GM12891 (cell line): ENCODE measurements at regions not wholly inside any gene's neighbourhood (a gene's known extent, or its start where the extent isn't known, plus 50 kb on each side); places are given as distances from the start of the nearest gene placed in this dataset.

Experiments used
- PAX5 ChIP-seq: IDR thresholded peaks from 2 replicates; pipeline ENCODE4 v1.6.1; 2011; ENCODE audit warnings: low read length, moderate library complexity, mild to moderate bottlenecking; ENCODE audit not compliant: insufficient read depth, severe bottlenecking
- POLR2A ChIP-seq: IDR thresholded peaks from 2 replicates; pipeline ENCODE4 v1.6.1; 2011; ENCODE audit warnings: low read depth, low read length, control low read depth
- POLR2AphosphoS5 ChIP-seq: IDR thresholded peaks from 2 replicates; pipeline ENCODE4 v1.6.1; 2011; ENCODE audit warnings: low read depth, low read length, control low read depth
- POU2F2 ChIP-seq: IDR thresholded peaks from 2 replicates; pipeline ENCODE4 v1.6.1; 2011; ENCODE audit warnings: low read depth, mild to moderate bottlenecking, control low read depth, low read length, moderate library complexity
- SPI1 ChIP-seq: IDR thresholded peaks from 2 replicates; pipeline ENCODE4 v1.6.1; 2011; ENCODE audit warnings: low read depth, low read length, control low read depth
- TAF1 ChIP-seq: IDR thresholded peaks from 2 replicates; pipeline ENCODE4 v1.6.1; 2011; ENCODE audit warnings: low read depth, low read length, control low read depth

- TF ChIP-seq SPI1 = no peak
- no peak for TF ChIP-seq POLR2A
- TF ChIP-seq POLR2AphosphoS5 = no peak
- TF ChIP-seq TAF1 = no peak
- no peak for TF ChIP-seq POU2F2
- TF ChIP-seq PAX5 = no peak
Measured at GRCh38 chr5:141743866-141744272, 61.8 kb upstream of the ARAP3 start.
